HFFc6 (cell line): ENCODE measurements at regions not wholly inside any gene's neighbourhood (a gene's known extent, or its start where the extent isn't known, plus 50 kb on each side); places are given as distances from the start of the nearest gene placed in this dataset.
A peak's percentile ranks its signal among the peaks of the same experiment; 100 is the strongest.

Source experiments
- DNase-seq: peaks from one replicate; pipeline ENCODE4 v3.0.0-alpha.2; 2018
- H3K27ac Mint-ChIP-seq: 2 replicates; pipeline ENCODE4 v1.8.0; 2020; ENCODE audit warnings: mild to moderate bottlenecking, mixed read lengths
- H3K27me3 Mint-ChIP-seq: 2 replicates; pipeline ENCODE4 v1.8.0; 2021; ENCODE audit warnings: mild to moderate bottlenecking, moderate library complexity, mixed read lengths; ENCODE audit not compliant: insufficient read depth
- H3K36me3 Mint-ChIP-seq: 2 replicates; pipeline ENCODE4 v1.8.0; 2021; ENCODE audit warnings: low read depth, mixed read lengths
- H3K4me1 Mint-ChIP-seq: 2 replicates; pipeline ENCODE4 v1.8.0; 2020; ENCODE audit warnings: low read depth, mixed read lengths
- H3K4me3 Mint-ChIP-seq: 2 replicates; pipeline ENCODE4 v1.8.0; 2020; ENCODE audit warnings: mild to moderate bottlenecking, moderate library complexity, mixed read lengths
- H3K9me3 Mint-ChIP-seq: 2 replicates; pipeline ENCODE4 v1.8.0; 2020; ENCODE audit warnings: mild to moderate bottlenecking, mixed read lengths
- TF ChIP-seq, protein P1 (sequence below): fragments of 200-600 bp; sonication (generic); IDR thresholded peaks from 2 replicates; pipeline ENCODE4 v1.5.0; 2021; ENCODE audit warnings: antibody characterized with exemption, mild to moderate bottlenecking

DNA sequence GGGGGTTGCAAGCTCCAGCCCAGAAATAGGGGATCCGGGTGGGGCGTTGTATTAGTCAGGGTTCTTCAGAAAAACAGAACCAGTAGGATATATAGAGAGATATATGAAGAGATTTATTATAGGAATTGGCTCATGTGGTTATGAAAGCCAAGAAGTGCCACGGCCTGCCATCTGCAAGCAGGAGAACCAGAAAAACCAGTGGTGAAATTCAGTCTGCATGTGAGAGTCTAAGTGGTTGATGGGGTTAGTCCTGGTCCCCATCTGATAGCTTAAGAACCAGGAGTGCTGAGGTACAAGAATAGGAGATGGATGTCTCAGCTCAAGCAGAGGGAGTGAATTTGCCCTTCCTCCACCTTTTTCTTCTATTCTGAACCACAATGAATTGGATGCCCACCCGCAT lies 123.4 kb upstream of the APC start:
- Mint-ChIP-seq H3K27me3 (peaks cover 5% of the 10 kb centered on the region; the same call in 1 of the 2 replicates), H3K4me1 (peaks cover 8% of the 10 kb centered on the region), H3K27ac (no peak overlapping the region), H3K4me3 (no peak overlapping the region), H3K9me3 (no peaks in the 10 kb centered on the region), H3K36me3 (no peaks in the 10 kb centered on the region)
- DNase-seq = no peak
- TF ChIP-seq, protein P1, sequence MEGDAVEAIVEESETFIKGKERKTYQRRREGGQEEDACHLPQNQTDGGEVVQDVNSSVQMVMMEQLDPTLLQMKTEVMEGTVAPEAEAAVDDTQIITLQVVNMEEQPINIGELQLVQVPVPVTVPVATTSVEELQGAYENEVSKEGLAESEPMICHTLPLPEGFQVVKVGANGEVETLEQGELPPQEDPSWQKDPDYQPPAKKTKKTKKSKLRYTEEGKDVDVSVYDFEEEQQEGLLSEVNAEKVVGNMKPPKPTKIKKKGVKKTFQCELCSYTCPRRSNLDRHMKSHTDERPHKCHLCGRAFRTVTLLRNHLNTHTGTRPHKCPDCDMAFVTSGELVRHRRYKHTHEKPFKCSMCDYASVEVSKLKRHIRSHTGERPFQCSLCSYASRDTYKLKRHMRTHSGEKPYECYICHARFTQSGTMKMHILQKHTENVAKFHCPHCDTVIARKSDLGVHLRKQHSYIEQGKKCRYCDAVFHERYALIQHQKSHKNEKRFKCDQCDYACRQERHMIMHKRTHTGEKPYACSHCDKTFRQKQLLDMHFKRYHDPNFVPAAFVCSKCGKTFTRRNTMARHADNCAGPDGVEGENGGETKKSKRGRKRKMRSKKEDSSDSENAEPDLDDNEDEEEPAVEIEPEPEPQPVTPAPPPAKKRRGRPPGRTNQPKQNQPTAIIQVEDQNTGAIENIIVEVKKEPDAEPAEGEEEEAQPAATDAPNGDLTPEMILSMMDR = no peak

DNA sequence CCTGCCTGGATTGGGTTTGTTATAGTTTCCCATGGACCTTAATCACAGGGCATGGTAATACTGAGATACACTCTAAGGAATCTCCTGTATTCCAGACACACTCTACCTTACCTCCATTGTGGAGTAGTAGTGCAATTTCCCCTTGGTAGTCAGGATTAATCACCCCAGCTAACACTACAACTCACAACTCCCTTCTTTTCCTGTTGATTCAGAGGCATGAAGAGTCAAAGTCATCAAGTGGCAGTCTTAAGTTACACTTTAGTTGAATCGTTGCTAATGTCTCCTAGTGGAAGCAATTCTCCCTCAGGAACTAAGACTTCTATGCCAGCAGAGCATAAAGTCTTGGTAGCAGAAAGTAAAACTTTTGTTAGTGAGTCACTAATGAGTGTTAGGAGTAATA lies 122.7 kb upstream of the APC start:
- H3K27ac Mint-ChIP-seq = no peak overlapping the region
- H3K4me3 Mint-ChIP-seq = no peak overlapping the region
- H3K4me1 Mint-ChIP-seq = peaks cover 8% of the 10 kb centered on the region
- no peaks in the 10 kb centered on the region for H3K36me3 Mint-ChIP-seq
- H3K27me3 Mint-ChIP-seq = peaks cover 4% of the 10 kb centered on the region
- no peaks in the 10 kb centered on the region for H3K9me3 Mint-ChIP-seq
- TF ChIP-seq, protein P1 = no peak
- no peak for DNase-seq

DNA sequence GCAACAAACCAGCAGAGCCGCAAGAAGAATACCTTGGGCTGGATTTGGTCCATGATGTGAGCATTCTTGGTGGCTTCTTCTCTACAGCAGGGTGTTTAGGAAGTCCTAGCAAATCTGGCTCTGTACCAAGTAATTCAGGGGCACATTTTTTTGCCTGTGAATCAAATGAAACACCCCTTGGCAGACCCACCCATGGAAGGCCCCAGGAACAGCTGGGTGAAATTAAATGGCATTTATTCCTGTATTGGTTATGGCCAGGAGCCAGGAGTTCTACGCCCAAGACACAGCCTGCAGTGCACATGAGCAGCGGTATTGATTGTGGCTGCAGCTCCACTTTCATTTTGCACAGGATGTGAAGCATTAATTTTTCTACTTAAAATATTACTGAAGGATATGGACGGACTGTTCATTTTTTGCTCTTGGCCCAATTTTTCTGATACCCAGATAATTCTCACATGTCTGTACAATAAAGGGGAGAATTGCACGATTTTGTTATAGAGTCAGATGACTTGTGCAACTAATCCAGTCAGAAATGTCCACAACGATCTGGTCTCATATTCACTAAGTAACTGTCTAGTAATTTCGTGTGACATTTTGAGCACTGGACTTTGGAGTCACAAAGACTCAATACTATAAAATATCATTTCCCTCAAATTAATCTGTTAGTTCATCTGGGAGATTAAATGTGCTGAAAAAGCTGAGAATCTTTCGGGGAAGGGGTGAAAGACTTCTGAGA lies 120.7 kb upstream of the APC start:
- Mint-ChIP-seq H3K27ac (no peak overlapping the region), H3K27me3 (peaks cover 4% of the 10 kb centered on the region), H3K36me3 (no peaks in the 10 kb centered on the region), H3K4me3 (peak overlapping the region; percentile 70), H3K9me3 (no peaks in the 10 kb centered on the region), H3K4me1 (peaks cover 8% of the 10 kb centered on the region)
- no peak for DNase-seq
- TF ChIP-seq, protein P1 = no peak

DNA sequence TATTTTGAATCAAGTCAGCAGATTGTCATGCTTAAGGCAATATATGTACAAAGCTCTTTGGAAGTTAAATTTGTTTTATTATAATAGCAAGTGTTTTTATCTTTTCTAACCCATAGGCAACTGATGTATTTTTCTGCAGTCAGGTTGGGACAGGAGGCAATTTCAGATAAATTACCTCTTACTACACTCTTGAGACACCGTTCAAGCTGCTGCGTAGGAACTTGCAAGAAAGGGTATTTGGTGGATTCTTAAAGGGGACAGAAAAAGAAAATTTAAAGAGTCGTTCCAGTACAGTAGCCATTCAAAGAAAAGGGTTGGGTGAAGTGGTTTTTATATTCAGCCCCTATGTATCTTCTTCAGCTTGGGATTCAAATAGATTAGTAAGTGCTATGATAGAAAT lies 112.4 kb upstream of the APC start:
- Mint-ChIP-seq H3K9me3 (no peaks in the 10 kb centered on the region), H3K27me3 (peaks cover 12% of the 10 kb centered on the region), H3K36me3 (no peaks in the 10 kb centered on the region), H3K4me1 (peaks cover 6% of the 10 kb centered on the region), H3K27ac (no peak overlapping the region), H3K4me3 (no peak overlapping the region)
- DNase-seq = no peak
- TF ChIP-seq, protein P1 = no peak

DNA sequence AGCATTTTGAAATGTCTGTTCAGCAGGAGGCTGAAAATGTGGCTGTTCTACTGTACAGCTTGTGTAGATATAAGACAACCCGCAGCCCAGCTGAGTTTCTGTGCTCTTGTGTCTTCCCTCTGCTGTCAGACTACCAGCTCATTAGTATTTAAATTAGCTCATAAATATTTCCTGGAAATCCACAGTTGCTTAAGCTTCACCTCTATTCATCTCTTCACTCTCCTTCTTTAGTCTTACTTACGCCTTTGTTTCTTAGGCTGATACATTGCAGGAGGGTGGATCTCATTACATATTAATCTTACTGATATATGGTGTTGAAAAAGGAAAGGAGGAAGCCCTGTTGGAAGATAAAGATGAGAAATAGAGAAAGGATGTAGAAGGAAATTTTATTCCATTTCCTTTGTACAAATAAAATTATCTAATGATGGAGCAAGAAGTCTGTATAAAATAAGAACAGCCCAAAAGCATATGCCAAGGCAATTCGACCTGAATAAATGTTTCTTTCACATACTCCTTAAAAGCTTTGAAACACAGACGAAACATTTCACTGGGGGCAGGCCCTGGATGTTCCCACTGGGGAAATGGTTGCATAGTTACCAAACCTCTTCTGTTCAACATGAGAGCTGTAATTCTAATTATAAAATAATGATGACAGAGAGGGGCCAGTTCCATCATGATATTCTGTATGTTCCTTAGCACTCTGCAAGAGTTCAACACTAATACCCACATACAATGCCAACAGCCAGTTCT lies 111.8 kb upstream of the APC start:
- Mint-ChIP-seq H3K4me1 (peaks cover 12% of the 10 kb centered on the region), H3K9me3 (no peaks in the 10 kb centered on the region), H3K4me3 (no peak overlapping the region), H3K27me3 (peaks cover 12% of the 10 kb centered on the region), H3K36me3 (no peaks in the 10 kb centered on the region), H3K27ac (no peak overlapping the region)
- TF ChIP-seq, protein P1 = no peak
- DNase-seq = no peak
